ENCODE measurements at regions not wholly inside any gene's neighbourhood (a gene's known extent, or its start where the extent isn't known, plus 50 kb on each side); places are given as distances from the start of the nearest gene placed in this dataset.

DNA sequence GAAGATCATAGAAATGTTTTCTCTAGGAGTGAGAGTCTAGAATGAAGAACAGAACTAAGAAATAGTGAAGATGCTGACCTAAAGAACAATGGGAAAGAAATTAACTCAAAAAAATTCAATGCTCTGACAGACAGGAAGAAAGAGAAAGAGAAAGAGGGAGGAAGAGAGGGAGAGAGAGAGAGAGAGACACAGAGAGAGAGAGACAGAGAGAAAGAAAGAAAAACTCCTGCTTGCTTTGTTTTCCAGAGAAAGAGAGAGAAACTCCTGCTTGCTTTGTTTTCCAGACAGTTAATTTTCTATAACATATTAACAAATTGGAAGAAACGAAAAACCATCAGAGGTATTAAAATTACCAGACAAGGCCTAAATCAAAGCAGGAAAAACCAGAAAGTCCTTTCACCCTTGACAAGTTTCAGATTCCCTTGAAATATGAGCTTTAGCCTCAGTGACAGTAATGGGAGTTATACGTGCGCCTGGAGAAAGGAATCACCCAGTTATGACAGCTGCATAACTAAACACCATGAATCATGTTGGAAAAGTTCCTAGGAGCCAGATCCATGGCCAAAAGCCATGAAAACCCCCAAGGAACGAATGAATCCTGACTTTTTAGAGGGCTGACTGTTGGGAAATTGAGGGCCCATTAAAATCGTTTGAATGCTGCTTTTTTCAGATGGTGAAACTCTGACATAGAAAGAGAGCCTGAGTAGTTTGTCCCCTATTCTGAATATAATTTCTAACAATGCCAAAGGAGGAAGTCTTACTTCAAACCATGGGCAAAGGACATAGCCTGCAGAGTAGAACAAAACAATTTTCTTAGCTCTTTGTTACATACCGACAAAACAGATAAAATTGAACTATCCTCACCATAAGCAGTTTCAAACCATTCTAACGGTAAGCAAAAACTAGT is 228.6 kb upstream of the CHST9 start:
- TF ChIP-seq, protein P1, sequence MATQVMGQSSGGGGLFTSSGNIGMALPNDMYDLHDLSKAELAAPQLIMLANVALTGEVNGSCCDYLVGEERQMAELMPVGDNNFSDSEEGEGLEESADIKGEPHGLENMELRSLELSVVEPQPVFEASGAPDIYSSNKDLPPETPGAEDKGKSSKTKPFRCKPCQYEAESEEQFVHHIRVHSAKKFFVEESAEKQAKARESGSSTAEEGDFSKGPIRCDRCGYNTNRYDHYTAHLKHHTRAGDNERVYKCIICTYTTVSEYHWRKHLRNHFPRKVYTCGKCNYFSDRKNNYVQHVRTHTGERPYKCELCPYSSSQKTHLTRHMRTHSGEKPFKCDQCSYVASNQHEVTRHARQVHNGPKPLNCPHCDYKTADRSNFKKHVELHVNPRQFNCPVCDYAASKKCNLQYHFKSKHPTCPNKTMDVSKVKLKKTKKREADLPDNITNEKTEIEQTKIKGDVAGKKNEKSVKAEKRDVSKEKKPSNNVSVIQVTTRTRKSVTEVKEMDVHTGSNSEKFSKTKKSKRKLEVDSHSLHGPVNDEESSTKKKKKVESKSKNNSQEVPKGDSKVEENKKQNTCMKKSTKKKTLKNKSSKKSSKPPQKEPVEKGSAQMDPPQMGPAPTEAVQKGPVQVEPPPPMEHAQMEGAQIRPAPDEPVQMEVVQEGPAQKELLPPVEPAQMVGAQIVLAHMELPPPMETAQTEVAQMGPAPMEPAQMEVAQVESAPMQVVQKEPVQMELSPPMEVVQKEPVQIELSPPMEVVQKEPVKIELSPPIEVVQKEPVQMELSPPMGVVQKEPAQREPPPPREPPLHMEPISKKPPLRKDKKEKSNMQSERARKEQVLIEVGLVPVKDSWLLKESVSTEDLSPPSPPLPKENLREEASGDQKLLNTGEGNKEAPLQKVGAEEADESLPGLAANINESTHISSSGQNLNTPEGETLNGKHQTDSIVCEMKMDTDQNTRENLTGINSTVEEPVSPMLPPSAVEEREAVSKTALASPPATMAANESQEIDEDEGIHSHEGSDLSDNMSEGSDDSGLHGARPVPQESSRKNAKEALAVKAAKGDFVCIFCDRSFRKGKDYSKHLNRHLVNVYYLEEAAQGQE (IDR thresholded peaks at IDR 0.05; ENCODE audit: insufficient read depth in 1 of 2, low read depth in 2 of 2, low read length in 1 of 2): no peak
- TF ChIP-seq POLR2AphosphoS5 (IDR thresholded peaks at IDR 0.05; ENCODE audit: low read depth, low read length): no peak
- no peak for TF ChIP-seq TCF7L2 (IDR thresholded peaks at IDR 0.05; ENCODE audit: low read depth, low read length)
- TF ChIP-seq, protein P2, sequence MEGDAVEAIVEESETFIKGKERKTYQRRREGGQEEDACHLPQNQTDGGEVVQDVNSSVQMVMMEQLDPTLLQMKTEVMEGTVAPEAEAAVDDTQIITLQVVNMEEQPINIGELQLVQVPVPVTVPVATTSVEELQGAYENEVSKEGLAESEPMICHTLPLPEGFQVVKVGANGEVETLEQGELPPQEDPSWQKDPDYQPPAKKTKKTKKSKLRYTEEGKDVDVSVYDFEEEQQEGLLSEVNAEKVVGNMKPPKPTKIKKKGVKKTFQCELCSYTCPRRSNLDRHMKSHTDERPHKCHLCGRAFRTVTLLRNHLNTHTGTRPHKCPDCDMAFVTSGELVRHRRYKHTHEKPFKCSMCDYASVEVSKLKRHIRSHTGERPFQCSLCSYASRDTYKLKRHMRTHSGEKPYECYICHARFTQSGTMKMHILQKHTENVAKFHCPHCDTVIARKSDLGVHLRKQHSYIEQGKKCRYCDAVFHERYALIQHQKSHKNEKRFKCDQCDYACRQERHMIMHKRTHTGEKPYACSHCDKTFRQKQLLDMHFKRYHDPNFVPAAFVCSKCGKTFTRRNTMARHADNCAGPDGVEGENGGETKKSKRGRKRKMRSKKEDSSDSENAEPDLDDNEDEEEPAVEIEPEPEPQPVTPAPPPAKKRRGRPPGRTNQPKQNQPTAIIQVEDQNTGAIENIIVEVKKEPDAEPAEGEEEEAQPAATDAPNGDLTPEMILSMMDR (IDR thresholded peaks at IDR 0.05): no peak
- no peak for TF ChIP-seq SIN3A (IDR thresholded peaks at IDR 0.05; ENCODE audit: borderline replicate concordance, insufficient read depth, low read depth, low read length)
- no peaks in the 10 kb centered on the region for H3K4me1 ChIP-seq (ENCODE audit: control insufficient read depth, insufficient read depth, low read length)
- intact Hi-C loops (cut with micrococcal nuclease; ENCODE audit: unreplicated experiment) (no loop called here), in situ Hi-C loops (cut with HindIII; ENCODE audit: low pct_unique_long_range_greater_than_20kb, low sequenced_read_pairs) (no loop called here)
- ChIA-PET POLR2A (no interaction called here), CTCF (no interaction called here)
- H3K4me3 ChIP-seq (ENCODE audit: low read depth in 2 of 2, low read length in 2 of 2): no peak overlapping the region
- H3K27ac ChIP-seq (ENCODE audit: low read length): no peak overlapping the region
- ATAC-seq (no peak), DNase-seq (ENCODE audit: low read depth, low spot score) (no peak)
- no peaks in the 10 kb centered on the region for H3K36me3 ChIP-seq (ENCODE audit: control insufficient read depth, insufficient read depth, low read length)
- H3K9me3 ChIP-seq (ENCODE audit: control insufficient read depth, insufficient read depth, low read depth, low read length): no peaks in the 10 kb centered on the region
- BruUV-seq (replicated peaks): no TSS peak
- H3K27me3 ChIP-seq (ENCODE audit: control insufficient read depth, insufficient read depth, low read length): no peaks in the 10 kb centered on the region

DNA sequence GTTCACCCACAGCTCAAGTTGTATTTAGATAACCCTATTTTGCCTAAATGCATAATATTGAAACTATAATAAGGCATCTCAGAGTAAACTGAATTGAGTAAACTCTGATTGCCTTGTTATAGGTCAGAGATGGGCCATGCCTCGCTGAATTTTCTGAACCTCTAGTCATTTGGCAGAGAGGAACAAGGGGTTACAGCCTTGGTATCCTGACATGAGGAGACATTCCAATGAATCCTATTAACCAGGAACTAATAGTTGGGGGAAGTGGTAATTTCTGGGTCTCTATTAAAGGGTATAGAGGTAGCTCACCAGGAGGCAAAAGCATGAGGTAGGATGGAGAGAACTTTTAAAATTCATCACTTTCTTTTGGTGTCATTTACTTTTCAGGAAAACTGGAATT is 227.4 kb upstream of the CHST9 start:
- no TSS peak for BruUV-seq (replicated peaks)
- no peak for TF ChIP-seq TCF7L2 (IDR thresholded peaks at IDR 0.05; ENCODE audit: low read depth, low read length)
- TF ChIP-seq, protein P1 (IDR thresholded peaks at IDR 0.05; ENCODE audit: insufficient read depth in 1 of 2, low read depth in 2 of 2, low read length in 1 of 2): no peak
- no peak for TF ChIP-seq POLR2AphosphoS5 (IDR thresholded peaks at IDR 0.05; ENCODE audit: low read depth, low read length)
- TF ChIP-seq, protein P2 (IDR thresholded peaks at IDR 0.05): no peak
- TF ChIP-seq SIN3A (IDR thresholded peaks at IDR 0.05; ENCODE audit: borderline replicate concordance, insufficient read depth, low read depth, low read length): no peak
- Histone ChIP-seq H3K4me3 (ENCODE audit: low read depth in 2 of 2, low read length in 2 of 2) (no peak overlapping the region), H3K9me3 (ENCODE audit: control insufficient read depth, insufficient read depth, low read depth, low read length) (no peaks in the 10 kb centered on the region), H3K4me1 (ENCODE audit: control insufficient read depth, insufficient read depth, low read length) (no peaks in the 10 kb centered on the region), H3K27me3 (ENCODE audit: control insufficient read depth, insufficient read depth, low read length) (no peaks in the 10 kb centered on the region), H3K27ac (ENCODE audit: low read length) (no peak overlapping the region), H3K36me3 (ENCODE audit: control insufficient read depth, insufficient read depth, low read length) (no peaks in the 10 kb centered on the region)
- DNase-seq (ENCODE audit: low read depth, low spot score) (no peak), ATAC-seq (no peak)
- in situ Hi-C loops (cut with HindIII; ENCODE audit: low pct_unique_long_range_greater_than_20kb, low sequenced_read_pairs): no loop called here
- CTCF ChIA-PET: no interaction called here
- POLR2A ChIA-PET: no interaction called here
- intact Hi-C loops (cut with micrococcal nuclease; ENCODE audit: unreplicated experiment): no loop called here

Data from Panc1 (cell line).